ENCODE measurements at regions not wholly inside any gene's neighbourhood (a gene's known extent, or its start where the extent isn't known, plus 50 kb on each side); places are given as distances from the start of the nearest gene placed in this dataset.

- TF ChIP-seq, protein P1, sequence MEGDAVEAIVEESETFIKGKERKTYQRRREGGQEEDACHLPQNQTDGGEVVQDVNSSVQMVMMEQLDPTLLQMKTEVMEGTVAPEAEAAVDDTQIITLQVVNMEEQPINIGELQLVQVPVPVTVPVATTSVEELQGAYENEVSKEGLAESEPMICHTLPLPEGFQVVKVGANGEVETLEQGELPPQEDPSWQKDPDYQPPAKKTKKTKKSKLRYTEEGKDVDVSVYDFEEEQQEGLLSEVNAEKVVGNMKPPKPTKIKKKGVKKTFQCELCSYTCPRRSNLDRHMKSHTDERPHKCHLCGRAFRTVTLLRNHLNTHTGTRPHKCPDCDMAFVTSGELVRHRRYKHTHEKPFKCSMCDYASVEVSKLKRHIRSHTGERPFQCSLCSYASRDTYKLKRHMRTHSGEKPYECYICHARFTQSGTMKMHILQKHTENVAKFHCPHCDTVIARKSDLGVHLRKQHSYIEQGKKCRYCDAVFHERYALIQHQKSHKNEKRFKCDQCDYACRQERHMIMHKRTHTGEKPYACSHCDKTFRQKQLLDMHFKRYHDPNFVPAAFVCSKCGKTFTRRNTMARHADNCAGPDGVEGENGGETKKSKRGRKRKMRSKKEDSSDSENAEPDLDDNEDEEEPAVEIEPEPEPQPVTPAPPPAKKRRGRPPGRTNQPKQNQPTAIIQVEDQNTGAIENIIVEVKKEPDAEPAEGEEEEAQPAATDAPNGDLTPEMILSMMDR (IDR thresholded peaks at IDR 0.05): peak; percentile 28; the same call in 1 of the 2 replicates
- no peak for TF ChIP-seq SIN3A (IDR thresholded peaks at IDR 0.05; ENCODE audit: borderline replicate concordance, insufficient read depth, low read depth, low read length)
- TF ChIP-seq POLR2AphosphoS5 (IDR thresholded peaks at IDR 0.05; ENCODE audit: low read depth, low read length): no peak
Measured at GRCh38 chr11:81444297-81444696, 1289.4 kb downstream of the FAM181B start.

Data from Panc1 (cell line).